ENCODE measurements at regions not wholly inside any gene's neighbourhood (a gene's known extent, or its start where the extent isn't known, plus 50 kb on each side); places are given as distances from the start of the nearest gene placed in this dataset.
A peak's percentile ranks its signal among the peaks of the same experiment; 100 is the strongest.

DNA sequence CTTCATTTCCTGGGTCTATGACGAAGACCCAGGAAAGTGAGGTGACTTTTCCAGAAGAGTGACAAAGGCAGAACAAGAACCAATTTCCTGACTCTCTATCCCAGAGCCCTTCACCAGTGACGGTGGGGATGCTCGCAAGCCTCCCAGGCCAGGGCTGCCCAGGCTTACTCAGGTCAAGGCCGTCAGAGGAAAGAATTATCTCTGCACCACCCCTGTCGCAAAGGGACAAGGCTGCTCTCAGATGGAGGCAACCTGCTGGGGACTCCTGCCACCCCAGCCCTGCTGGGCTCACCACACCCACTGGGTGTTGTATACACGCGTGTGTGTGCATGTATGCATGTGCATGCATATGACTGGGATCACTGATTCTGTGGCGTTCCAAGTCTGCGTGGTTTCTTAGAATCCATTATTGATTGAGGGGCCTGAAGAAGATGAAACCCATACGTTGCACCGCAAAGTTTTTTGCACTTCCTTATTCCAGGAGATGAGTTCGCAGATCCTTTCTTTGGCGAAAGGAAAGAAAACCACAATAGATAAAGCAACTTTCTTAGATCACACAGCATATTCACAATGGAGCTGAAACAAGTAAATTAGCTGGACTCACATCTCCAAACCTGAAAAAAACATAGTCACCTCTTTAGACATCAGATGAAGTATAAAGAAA lies 255.8 kb downstream of the RHOU start:
- no peak for DNase-seq (ENCODE audit: low spot score)

GRCh38 chr1:228992044-228992443 lies 256.8 kb downstream of the RHOU start:
- DNase-seq (ENCODE audit: low spot score) = no peak

DNA sequence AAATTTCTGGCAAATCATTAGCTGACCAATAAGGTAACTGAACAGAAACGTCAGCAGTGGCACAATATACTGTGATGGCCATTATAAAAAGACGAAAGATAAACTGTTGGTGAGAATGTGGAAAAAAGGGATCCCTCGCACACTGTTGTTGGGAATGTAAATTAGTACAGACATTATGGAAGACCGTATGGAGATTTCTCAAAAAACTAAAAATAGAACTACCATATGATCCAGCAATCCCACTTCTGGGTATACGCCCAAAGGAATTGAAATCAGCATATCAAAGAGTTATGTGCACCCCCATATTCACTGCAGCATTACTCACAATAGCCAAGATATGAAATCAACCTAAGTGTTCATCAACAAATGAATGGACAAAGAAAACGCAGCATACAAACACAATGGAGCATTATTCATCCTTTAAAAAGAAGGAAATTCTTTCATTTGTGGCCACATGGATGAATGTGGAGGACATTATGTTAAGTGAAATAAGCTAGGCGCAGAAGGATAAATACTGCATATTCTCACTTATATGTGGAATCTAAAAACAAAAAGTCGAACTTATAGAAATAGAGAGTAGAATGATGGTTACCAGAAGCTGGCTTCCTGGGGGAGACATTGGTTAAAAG lies 257.7 kb downstream of the RHOU start:
- DNase-seq (ENCODE audit: low spot score) = no peak

GRCh38 chr1:228994676-228995594 lies 259.7 kb downstream of the RHOU start:
- DNase-seq (ENCODE audit: low spot score) = no peak

GRCh38 chr1:228996281-228996680 lies 261.0 kb downstream of the RHOU start:
- no peak for DNase-seq (ENCODE audit: low spot score)

- DNase-seq (ENCODE audit: low spot score) = no peak
These were observed 262.5 kb downstream of the RHOU start for GRCh38 chr1:228997721-228998144.

DNA sequence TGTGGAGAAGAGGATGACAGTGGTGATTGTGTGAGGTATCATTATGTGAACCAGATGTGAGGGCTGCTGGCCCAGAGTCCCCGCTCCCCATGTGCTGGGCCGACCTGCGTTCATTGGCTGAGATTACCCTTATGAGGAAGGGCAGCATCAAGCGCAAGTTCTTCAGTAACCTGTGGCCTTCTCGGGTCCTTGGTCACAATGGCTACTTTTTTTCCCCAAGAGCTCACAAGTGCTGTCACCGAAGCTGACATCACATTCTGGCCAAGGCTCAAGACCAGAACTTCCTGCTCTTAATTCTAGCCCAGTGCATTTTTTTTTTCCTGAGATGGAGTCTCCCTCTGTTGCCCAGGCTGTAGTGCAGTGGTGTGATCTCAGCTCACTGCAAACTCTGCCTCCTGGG lies 262.9 kb downstream of the RHOU start:
- DNase-seq (ENCODE audit: low spot score) = peak; percentile 38

DNA sequence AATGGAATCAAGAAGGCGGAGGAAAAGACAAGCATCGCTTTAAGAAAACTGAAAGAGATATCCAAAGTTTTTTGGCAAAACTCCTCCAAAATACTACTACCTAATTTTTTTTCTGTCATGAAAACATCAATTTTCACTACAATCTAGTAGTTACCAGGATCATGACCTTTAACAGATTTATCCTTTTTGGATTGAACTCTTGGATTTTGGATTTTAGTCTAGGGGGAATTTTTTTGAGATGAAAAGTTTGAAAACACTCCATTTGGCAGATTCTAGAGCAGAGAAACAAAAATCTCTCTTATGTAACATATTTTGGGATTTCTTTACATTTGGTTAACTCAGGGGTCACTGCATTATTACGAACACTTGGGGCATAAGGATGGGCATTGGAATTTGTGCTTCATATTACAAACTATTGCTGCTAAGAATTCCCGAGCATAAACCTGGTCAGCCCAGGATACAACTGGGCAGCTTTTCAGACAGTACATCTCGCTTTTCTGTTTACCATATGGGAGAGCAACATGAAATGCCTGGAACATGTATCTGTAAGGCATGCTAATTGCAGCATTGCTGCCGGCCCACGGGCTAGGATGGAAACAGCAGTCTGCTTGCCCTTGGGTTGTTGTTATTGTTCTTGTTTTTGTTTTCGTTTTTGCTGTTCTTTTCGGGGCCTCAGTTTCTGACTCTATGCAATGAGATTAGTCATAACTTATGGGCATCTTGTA lies 264.3 kb downstream of the RHOU start:
- DNase-seq (ENCODE audit: low spot score) = no peak

DNA sequence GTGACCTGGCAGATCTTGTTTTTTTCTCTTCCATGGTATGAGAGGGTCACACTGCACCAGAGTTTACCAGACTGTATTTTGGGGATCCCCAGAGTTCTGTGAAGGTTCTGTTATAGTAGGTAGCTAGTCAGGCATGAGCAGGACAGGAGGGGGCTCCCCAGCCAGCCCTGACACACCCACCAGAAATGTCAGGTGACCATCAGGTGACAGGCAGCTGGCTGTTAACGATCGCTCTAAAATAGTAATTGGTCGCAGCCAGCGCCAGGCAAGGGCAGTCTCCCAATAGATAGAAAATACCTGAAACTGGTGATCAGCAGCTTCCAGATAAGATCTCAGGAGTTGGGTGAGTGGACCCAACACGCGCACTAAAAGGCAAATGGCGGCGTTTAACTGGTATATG lies 264.9 kb downstream of the RHOU start:
- no peak for DNase-seq (ENCODE audit: low spot score)

DNA sequence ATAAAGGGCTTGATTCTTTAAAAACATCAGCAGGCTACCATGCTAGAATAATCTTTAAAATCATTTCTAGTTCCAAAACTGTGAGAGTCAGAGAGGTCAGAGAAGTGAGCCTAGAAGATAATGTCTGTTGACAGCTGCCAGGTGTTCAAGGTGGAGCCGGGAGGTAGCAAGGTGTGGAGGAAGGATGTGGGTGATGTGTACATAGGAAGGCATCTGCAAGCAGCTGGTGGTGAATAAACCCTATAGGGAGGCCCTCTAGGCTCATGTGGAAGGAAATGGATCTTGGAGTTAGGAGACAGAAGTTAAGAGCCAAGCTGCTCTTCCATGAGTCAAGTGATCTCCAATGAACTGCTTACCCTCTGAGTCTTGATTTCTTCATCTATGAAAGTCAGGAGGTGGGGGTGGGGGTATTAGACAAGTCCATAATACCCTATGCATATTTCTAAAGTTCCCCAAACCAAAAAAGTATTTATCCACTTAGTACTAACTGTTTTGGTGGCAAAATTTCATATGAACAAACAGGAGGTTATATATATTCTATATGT lies 266.3 kb downstream of the RHOU start:
- DNase-seq (ENCODE audit: low spot score) = no peak

DNA sequence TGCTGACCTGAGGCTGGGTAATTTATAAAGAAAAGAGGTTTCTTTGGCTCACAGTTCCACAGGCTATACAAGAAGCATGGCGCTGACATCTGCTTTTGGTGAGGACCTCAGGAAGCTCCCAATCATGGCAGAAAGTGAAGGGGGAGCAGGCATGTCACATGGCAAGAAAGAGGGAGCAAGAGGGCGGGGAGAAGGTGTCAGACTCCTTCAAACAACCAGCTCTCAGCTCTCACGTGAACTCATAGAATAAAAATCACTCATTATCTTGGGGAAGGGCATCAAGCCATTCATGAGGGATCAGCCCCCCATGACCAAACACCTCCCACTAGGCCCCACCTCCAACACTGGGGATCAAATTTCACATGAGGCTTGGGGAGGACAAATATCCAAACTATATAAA lies 266.8 kb downstream of the RHOU start:
- DNase-seq (ENCODE audit: low spot score) = no peak

GRCh38 chr1:229002451-229002960 lies 267.2 kb downstream of the RHOU start:
- DNase-seq (ENCODE audit: low spot score) = no peak

DNA sequence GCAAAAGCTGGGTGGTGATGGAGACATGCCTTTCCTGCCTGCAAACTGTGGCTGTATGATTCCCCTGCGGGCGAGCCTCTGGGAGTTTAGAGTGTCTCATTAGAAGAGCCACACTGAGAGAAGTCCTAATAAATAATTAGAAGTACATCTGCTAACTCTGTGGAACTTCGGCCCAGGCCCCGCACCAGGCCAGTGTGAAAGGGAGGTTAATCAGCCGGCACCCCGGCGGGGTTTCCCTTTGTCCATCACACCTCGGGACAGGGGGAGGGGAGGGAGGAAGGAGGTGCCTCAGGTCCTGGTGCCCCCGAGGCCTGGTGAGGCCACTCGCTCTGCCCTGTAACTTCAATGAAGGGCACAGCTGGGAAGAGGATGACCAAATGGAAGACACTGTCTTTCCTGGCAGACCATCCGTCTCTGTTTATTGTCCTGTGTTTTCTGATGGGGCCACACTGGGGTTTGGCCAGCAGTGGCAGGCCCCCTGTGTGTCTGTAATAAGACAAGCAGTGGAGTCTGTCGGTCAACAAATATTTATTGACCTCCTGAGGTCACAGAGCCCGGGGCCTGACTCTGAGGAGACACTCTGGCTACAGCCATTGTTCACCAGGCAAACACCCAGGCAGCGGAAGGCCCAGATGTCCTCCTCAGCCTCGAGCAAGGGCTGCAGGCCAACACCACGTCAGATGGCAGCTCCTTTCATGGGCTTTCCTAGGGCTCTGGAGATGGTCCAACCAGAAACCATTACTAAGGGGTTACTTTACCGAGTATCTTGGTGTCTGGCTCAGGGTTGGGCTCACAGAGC lies 267.5 kb upstream of the RAB4A start:
- DNase-seq (ENCODE audit: low spot score) = no peak

GRCh38 chr1:229004066-229004833 lies 266.7 kb upstream of the RAB4A start:
- DNase-seq (ENCODE audit: low spot score) = no peak

DNA sequence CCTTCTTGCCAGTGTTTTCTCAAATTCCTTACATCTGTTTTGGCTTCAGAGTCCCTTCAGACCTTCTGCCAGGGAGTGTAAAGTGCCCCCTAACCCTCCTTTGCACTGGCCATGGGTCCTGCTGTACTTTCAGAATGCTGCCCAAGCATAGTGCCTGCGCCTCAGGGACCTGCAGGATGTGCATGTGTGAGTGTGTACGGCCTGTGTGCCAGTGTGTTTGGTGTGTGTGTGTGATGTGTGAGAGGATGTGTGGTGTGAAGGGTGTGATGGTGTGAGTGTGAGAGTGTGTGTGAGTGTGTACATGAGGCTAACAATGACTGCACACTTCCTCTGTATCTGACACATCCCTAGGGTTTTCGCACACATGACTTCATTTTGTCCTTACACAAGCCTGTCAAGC lies 265.8 kb upstream of the RAB4A start:
- DNase-seq (ENCODE audit: low spot score) = no peak

- no peak for DNase-seq (ENCODE audit: low spot score)
These were observed 265.4 kb upstream of the RAB4A start for GRCh38 chr1:229005556-229005955.

DNA sequence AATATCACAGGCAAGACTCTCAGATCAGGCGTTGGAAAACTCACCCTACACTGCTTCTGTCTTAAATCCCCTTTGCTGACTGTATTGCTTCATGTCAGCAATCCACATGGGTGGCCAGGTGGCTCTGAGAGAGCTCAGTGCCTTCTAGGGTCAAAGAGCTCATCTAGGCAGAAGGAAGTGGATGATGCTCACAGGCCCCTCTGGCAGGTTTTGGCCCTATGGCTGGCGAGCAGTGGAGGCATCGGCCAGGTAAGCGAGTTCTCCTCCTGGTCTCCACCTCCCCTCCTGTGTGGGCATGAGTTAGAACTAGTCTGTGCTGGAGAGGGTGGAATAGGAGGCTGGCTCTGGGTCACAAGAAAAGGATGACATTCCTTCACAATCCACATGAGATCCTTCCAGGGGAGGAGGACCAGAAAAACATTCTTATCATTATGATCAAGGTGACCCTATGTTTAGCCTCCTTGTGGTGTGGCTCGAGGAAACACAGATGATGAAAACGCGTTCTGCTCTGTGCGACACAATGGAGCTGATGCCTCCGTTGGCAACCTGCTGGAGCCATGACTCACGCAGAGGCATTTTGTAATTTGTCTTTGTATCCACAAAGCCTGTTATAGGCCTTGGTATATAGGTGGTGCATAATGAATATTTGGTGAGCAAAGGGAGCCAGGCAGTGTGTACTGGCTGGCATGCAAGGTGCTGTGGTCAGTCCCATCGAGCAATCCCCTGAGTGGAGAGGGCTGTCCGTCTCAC lies 264.6 kb upstream of the RAB4A start:
- no peak for DNase-seq (ENCODE audit: low spot score)

DNA sequence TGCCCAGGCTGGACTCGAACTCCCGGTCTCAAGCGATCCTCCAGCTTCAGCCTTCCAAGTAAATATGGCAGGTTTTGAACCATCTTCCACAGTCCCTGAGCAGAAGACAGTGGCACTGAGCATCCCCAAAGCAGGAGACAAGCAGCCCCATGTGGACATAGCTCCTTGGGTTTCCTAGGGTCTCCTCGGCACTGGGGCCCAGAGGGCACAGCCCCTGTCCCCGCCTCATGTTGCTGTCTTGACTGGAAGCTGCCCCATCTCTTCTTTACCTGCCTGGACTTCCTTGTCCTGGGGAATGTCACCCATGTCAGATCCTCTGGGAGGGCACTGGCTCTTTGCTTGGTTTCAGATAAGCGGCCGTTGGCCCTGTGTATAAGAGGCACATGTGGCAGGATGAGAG lies 263.7 kb upstream of the RAB4A start:
- no peak for DNase-seq (ENCODE audit: low spot score)

DNA sequence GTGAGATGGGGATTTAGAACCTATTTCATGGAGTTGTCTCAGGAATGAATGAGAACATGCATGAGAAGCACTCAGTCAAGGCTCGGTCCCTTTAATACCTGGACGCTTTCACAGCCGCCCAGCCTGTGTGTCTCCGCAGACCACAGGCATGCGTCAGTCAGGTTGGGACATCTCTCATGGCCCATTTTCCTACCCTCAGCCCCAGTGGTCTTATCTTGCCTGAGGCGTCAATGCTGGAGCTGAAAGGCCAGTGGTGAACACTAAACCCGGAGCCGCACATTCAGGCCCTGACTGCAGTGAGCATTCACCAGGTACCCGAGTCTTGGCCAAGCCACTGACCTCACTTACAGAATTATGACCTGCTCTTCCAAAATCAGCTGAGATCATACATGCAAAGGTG lies 263.2 kb upstream of the RAB4A start:
- DNase-seq (ENCODE audit: low spot score) = no peak

Data from mucosa of gallbladder (tissue), 1 donor.